Lower leg skin (tissue), 4 donors: ENCODE measurements at regions not wholly inside any gene's neighbourhood (a gene's known extent, or its start where the extent isn't known, plus 50 kb on each side); places are given as distances from the start of the nearest gene placed in this dataset.

Experiments used
- DNase-seq, 2 donors: peaks; one replicate each; pipeline ENCODE4 v3.0.0-alpha.2; 2019; ENCODE audit warnings: low spot score in 2 of 2
- H3K4me3 ChIP-seq: fragments of 200-600 bp; sonication (generic); 2 replicates; pipeline ENCODE4 v1.5.1; 2017; ENCODE audit warnings: mild to moderate bottlenecking, low read depth; ENCODE audit not compliant: poor library complexity, severe bottlenecking
- POLR2A ChIP-seq, 2 donors: fragments of 450-650 bp; IDR thresholded peaks; one replicate each; pipeline ENCODE4 v1.6.1; 2016 to 2017; ENCODE audit warnings: antibody characterized with exemption in 2 of 2, mild to moderate bottlenecking in 1 of 2, moderate library complexity in 1 of 2
- WGBS, 2 donors: methylation state at CpG; one replicate each; pipeline ENCODE4 v1.1.5; 2018; 5-methylcytosine and 5-hydroxymethylcytosine counted together
- intact Hi-C: fragments of 100-400 bp; cut with DNase I; formaldehyde crosslinking; loops from one replicate; pipeline ENCODE4 v1.15.0; 2023; ENCODE audit warnings: low total_unique reads
- TF ChIP-seq, protein P1 (sequence below), 3 donors: fragments of 450-650 bp; IDR thresholded peaks; one replicate each; pipeline ENCODE4 v1.5.1; 2016; ENCODE audit warnings: antibody characterized with exemption in 3 of 3, mild to moderate bottlenecking in 3 of 3, moderate library complexity in 2 of 3

- intact Hi-C loops, result no loop called here
- DNase-seq, result no peak
- TF ChIP-seq, protein P1, sequence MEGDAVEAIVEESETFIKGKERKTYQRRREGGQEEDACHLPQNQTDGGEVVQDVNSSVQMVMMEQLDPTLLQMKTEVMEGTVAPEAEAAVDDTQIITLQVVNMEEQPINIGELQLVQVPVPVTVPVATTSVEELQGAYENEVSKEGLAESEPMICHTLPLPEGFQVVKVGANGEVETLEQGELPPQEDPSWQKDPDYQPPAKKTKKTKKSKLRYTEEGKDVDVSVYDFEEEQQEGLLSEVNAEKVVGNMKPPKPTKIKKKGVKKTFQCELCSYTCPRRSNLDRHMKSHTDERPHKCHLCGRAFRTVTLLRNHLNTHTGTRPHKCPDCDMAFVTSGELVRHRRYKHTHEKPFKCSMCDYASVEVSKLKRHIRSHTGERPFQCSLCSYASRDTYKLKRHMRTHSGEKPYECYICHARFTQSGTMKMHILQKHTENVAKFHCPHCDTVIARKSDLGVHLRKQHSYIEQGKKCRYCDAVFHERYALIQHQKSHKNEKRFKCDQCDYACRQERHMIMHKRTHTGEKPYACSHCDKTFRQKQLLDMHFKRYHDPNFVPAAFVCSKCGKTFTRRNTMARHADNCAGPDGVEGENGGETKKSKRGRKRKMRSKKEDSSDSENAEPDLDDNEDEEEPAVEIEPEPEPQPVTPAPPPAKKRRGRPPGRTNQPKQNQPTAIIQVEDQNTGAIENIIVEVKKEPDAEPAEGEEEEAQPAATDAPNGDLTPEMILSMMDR (IDR thresholded peaks at IDR 0.05), result no peak
- TF ChIP-seq POLR2A (IDR thresholded peaks at IDR 0.05), result no peak
- no peak overlapping the region for H3K4me3 ChIP-seq
- 79 to 81% methylated on average over 2 of the region's 2 CpGs for WGBS, 2 donors
Measured at GRCh38 chr16:66044556-66044955, 321.9 kb upstream of the CDH5 start.

DNA sequence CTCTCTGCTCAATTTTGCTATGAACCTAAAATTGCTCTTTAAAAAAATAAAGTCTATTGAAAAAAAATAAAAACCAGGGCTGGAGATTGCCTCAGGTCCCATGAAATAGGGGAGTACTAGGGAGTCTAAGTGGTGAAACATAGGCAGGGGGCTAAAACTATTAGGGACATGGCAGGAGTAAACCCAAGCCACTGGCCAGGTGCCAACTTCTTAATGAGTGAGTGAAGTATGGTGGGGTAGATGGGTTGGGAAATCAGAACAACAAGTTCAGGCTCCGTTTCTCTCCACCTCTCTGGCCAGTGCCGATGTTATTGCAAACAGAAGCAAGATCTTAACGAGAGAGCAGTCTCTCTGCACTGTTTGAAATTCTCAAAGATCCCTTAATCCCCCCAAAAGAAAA is 322.4 kb upstream of the CDH5 start:
- peak in 1 of 2 donors; percentile 77 for DNase-seq
- no peak overlapping the region for H3K4me3 ChIP-seq
- 81 to 94% methylated on average over 3 of the region's 3 CpGs for WGBS, 2 donors
- intact Hi-C loops, result no loop called here
- no peak for TF ChIP-seq POLR2A (IDR thresholded peaks at IDR 0.05)
- TF ChIP-seq, protein P1 (IDR thresholded peaks at IDR 0.05), result no peak

GRCh38 chr16:66043326-66043725 is 323.2 kb upstream of the CDH5 start:
- TF ChIP-seq, protein P1 (IDR thresholded peaks at IDR 0.05), result no peak
- no peak for TF ChIP-seq POLR2A (IDR thresholded peaks at IDR 0.05)
- no peak for DNase-seq
- intact Hi-C loops, result no loop called here
- H3K4me3 ChIP-seq, result no peak overlapping the region

GRCh38 chr16:66042341-66042740 is 324.1 kb upstream of the CDH5 start:
- DNase-seq, result peak in 1 of 2 donors; percentile 77
- TF ChIP-seq, protein P1 (IDR thresholded peaks at IDR 0.05), result no peak
- TF ChIP-seq POLR2A (IDR thresholded peaks at IDR 0.05), result no peak
- intact Hi-C loops, result no loop called here
- H3K4me3 ChIP-seq, result no peak overlapping the region
- 88 to 93% methylated on average over 6 of the region's 6 CpGs for WGBS, 2 donors

DNA sequence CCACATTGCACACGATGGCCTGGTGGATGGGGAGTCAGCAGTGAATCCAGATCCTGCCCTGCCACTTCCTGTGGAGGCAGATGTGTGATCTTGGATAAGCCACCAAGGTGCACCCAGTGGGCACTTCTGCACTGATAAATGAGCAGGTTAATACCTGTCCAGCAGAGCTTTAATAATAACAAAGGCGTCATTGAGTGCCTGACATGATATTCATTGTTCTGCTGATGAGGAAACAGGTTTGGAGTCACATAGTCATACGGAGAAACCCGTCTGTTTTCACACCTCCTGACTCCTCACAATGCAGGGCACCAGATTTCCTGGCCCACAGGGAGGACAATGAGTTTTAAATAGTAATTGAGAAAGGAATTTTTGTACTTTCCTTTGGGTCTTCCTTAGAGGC is 324.6 kb upstream of the CDH5 start:
- TF ChIP-seq, protein P1 (IDR thresholded peaks at IDR 0.05), result no peak
- TF ChIP-seq POLR2A (IDR thresholded peaks at IDR 0.05), result no peak
- peak in 1 of 2 donors; percentile 59 for DNase-seq
- H3K4me3 ChIP-seq, result no peak overlapping the region
- WGBS, 2 donors, result 51 to 79% methylated on average over 4 of the region's 4 CpGs
- intact Hi-C loops, result no loop called here

DNA sequence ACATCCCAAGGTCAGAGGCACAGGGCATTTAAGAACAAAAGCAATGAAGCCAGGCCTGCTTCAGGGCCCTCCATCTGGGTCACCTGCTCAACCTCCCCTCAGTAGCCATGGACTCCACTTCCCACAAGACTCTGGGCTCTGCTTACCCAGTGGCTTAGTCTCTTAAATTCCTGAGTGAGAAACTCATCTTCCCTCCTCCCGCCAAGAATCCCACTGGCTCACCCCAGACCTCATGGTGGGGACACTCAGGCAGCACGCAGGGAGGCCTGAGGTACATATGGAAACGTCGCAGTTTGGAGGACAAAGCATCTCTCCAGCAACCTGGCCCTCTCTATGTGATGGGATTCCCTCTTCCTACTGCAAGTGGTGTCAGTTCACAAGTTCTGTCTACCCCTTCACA is 326.7 kb upstream of the CDH5 start:
- 82 to 100% methylated on average over 4 of the region's 4 CpGs for WGBS, 2 donors

More for the DNA sequence above, 326.7 kb upstream of the CDH5 start:
- DNase-seq, result no peak
- H3K4me3 ChIP-seq, result no peak overlapping the region
- TF ChIP-seq, protein P1 (IDR thresholded peaks at IDR 0.05), result no peak
- TF ChIP-seq POLR2A (IDR thresholded peaks at IDR 0.05), result no peak
- intact Hi-C loops, result no loop called here
